ENCODE measurements at regions not wholly inside any gene's neighbourhood (a gene's known extent, or its start where the extent isn't known, plus 50 kb on each side); places are given as distances from the start of the nearest gene placed in this dataset.
"Not testable (repeated sequence)": the region's sequence is repeated elsewhere in the genome, so short reads cannot be mapped to it uniquely, and the experiment has no call there.

DNA sequence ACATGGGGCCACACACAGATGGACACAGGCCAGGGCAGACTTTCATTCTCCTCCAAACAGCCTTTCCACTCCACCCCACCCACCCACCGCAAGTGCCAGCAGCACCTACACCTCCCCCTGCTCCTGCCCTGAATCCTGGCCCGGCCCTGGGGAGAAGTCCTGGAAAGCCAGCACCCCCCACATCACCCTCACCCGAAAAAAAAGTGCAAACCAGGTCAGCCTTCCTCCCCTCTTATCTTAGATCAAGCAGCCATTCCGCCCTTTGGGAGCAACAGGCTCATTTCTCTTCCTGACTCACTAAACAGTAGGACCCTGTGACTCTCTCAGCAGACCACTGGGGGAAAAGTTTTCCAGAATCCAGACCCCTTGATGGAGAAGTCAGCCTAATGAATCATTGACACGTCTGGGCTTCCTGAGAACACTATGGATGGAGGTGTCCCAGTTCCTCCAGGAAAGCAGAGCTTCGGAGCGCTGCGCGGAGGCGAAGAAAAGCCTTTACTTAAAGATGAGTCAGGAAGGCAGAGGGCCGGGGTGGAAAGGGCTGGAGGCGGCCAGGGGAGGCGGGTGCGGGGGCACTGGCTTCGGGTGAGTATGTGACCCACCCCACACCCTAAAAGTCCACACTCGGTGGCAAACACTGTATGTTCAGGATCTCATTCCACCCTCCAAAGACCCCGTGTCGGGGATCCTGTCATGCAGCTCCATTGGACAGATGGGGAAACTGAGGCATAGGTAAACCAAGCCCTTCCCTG is 588.7 kb downstream of the MATN1 start:
- H3K36me3 ChIP-seq (ENCODE audit: control insufficient read depth in 2 of 2, insufficient read depth in 2 of 2, low read length in 2 of 2), result no peaks in the 10 kb centered on the region

GRCh38 chr1:30133414-30134055 is 589.9 kb downstream of the MATN1 start:
- Histone ChIP-seq H3K9me3 (ENCODE audit: control insufficient read depth in 2 of 2, low read length in 2 of 2) (no peaks in the 10 kb centered on the region), H3K27me3 (ENCODE audit: control insufficient read depth in 2 of 2, insufficient read depth in 2 of 2, low read length in 2 of 2) (no peaks in the 10 kb centered on the region), H3K36me3 (ENCODE audit: control insufficient read depth in 2 of 2, insufficient read depth in 2 of 2, low read length in 2 of 2) (no peaks in the 10 kb centered on the region), H3K27ac (ENCODE audit: low read depth in 2 of 2, low read length in 2 of 2) (no peak overlapping the region), H3K9ac (ENCODE audit: low read depth in 1 of 2, low read length in 2 of 2) (no peak overlapping the region), H3K4me3 (ENCODE audit: low read length in 2 of 2) (no peak overlapping the region), H3K4me1 (ENCODE audit: control insufficient read depth in 2 of 2, insufficient read depth in 2 of 2, low read length in 2 of 2) (no peaks in the 10 kb centered on the region)

More for the DNA sequence above, 588.7 kb downstream of the MATN1 start:
- Histone ChIP-seq H3K27me3 (ENCODE audit: control insufficient read depth in 2 of 2, insufficient read depth in 2 of 2, low read length in 2 of 2) (no peaks in the 10 kb centered on the region), H3K9me3 (ENCODE audit: control insufficient read depth in 2 of 2, low read length in 2 of 2) (no peaks in the 10 kb centered on the region), H3K27ac (ENCODE audit: low read depth in 2 of 2, low read length in 2 of 2) (no peak overlapping the region), H3K9ac (ENCODE audit: low read depth in 1 of 2, low read length in 2 of 2) (no peak overlapping the region), H3K4me3 (ENCODE audit: low read length in 2 of 2) (no peak overlapping the region), H3K4me1 (ENCODE audit: control insufficient read depth in 2 of 2, insufficient read depth in 2 of 2, low read length in 2 of 2) (no peaks in the 10 kb centered on the region)

DNA sequence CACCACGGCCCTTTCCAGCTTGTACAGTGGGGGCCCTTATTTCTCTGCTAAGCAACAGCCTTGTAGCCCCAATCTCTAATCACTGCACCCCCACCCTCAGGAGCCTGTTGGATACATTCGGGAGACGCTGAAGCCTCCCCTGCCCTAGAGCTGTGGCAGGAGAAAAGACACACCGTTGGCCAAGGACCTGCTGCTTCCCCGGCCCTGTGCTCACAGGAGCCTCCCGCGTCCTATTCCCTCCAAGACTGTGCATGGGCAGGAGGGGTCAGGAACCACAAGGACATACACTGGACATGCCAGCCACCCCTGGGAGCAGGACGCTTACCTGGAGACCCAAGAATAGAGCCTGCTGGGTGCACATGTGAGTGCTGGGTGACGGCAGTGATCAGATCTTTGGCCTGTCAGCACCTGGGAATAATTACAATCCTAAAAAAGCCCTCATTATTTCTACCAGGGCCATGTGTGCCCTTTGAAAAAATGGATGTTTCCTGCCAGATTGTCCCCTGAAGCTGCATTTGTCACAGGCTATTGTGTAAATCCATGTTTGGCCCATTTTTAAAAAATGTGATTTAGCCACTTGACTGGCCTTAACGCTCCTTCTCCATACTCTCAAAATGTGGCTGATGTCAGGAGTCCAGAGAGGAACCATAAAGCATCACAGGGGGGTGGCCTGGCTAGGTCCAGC is 590.6 kb downstream of the MATN1 start:
- Histone ChIP-seq H3K4me1 (ENCODE audit: control insufficient read depth in 2 of 2, insufficient read depth in 2 of 2, low read length in 2 of 2) (no peaks in the 10 kb centered on the region), H3K36me3 (ENCODE audit: control insufficient read depth in 2 of 2, insufficient read depth in 2 of 2, low read length in 2 of 2) (no peaks in the 10 kb centered on the region), H3K27me3 (ENCODE audit: control insufficient read depth in 2 of 2, insufficient read depth in 2 of 2, low read length in 2 of 2) (no peaks in the 10 kb centered on the region), H3K9me3 (ENCODE audit: control insufficient read depth in 2 of 2, low read length in 2 of 2) (no peaks in the 10 kb centered on the region), H3K27ac (ENCODE audit: low read depth in 2 of 2, low read length in 2 of 2) (no peak overlapping the region), H3K9ac (ENCODE audit: low read depth in 1 of 2, low read length in 2 of 2) (no peak overlapping the region), H3K4me3 (ENCODE audit: low read length in 2 of 2) (no peak overlapping the region)

GRCh38 chr1:30130566-30130965 is 592.8 kb downstream of the MATN1 start:
- not testable (repeated sequence) for H3K27ac ChIP-seq (ENCODE audit: low read depth in 2 of 2, low read length in 2 of 2); H3K27me3 ChIP-seq (ENCODE audit: control insufficient read depth in 2 of 2, insufficient read depth in 2 of 2, low read length in 2 of 2); H3K9me3 ChIP-seq (ENCODE audit: control insufficient read depth in 2 of 2, low read length in 2 of 2); H3K4me1 ChIP-seq (ENCODE audit: control insufficient read depth in 2 of 2, insufficient read depth in 2 of 2, low read length in 2 of 2); H3K4me3 ChIP-seq (ENCODE audit: low read length in 2 of 2); H3K9ac ChIP-seq (ENCODE audit: low read depth in 1 of 2, low read length in 2 of 2); H3K36me3 ChIP-seq (ENCODE audit: control insufficient read depth in 2 of 2, insufficient read depth in 2 of 2, low read length in 2 of 2)

- no peak overlapping the region for H3K4me3 ChIP-seq (ENCODE audit: low read length in 2 of 2)
- H3K9ac ChIP-seq (ENCODE audit: low read depth in 1 of 2, low read length in 2 of 2), result no peak overlapping the region
- peaks cover 0 to 3% of the 10 kb centered on the region in 2 donors for H3K4me1 ChIP-seq (ENCODE audit: control insufficient read depth in 2 of 2, insufficient read depth in 2 of 2, low read length in 2 of 2)
- H3K36me3 ChIP-seq (ENCODE audit: control insufficient read depth in 2 of 2, insufficient read depth in 2 of 2, low read length in 2 of 2), result no peaks in the 10 kb centered on the region
- no peaks in the 10 kb centered on the region for H3K27me3 ChIP-seq (ENCODE audit: control insufficient read depth in 2 of 2, insufficient read depth in 2 of 2, low read length in 2 of 2)
- no peak overlapping the region for H3K27ac ChIP-seq (ENCODE audit: low read depth in 2 of 2, low read length in 2 of 2)
- H3K9me3 ChIP-seq (ENCODE audit: control insufficient read depth in 2 of 2, low read length in 2 of 2), result no peaks in the 10 kb centered on the region
Measured at GRCh38 chr1:30130099-30130498, 593.3 kb downstream of the MATN1 start.

- no peaks in the 10 kb centered on the region for H3K27me3 ChIP-seq (ENCODE audit: control insufficient read depth in 2 of 2, insufficient read depth in 2 of 2, low read length in 2 of 2)
- H3K27ac ChIP-seq (ENCODE audit: low read depth in 2 of 2, low read length in 2 of 2), result no peak overlapping the region
- H3K36me3 ChIP-seq (ENCODE audit: control insufficient read depth in 2 of 2, insufficient read depth in 2 of 2, low read length in 2 of 2), result no peaks in the 10 kb centered on the region
- peaks cover 0 to 3% of the 10 kb centered on the region in 2 donors for H3K4me1 ChIP-seq (ENCODE audit: control insufficient read depth in 2 of 2, insufficient read depth in 2 of 2, low read length in 2 of 2)
- no peak overlapping the region for H3K4me3 ChIP-seq (ENCODE audit: low read length in 2 of 2)
- no peaks in the 10 kb centered on the region for H3K9me3 ChIP-seq (ENCODE audit: control insufficient read depth in 2 of 2, low read length in 2 of 2)
- H3K9ac ChIP-seq (ENCODE audit: low read depth in 1 of 2, low read length in 2 of 2), result no peak overlapping the region
Measured at GRCh38 chr1:30129421-30130055, 593.8 kb downstream of the MATN1 start.

- Histone ChIP-seq H3K4me1 (ENCODE audit: control insufficient read depth in 2 of 2, insufficient read depth in 2 of 2, low read length in 2 of 2) (peaks cover 0 to 3% of the 10 kb centered on the region in 2 donors), H3K4me3 (ENCODE audit: low read length in 2 of 2) (no peak overlapping the region), H3K9ac (ENCODE audit: low read depth in 1 of 2, low read length in 2 of 2) (no peak overlapping the region), H3K9me3 (ENCODE audit: control insufficient read depth in 2 of 2, low read length in 2 of 2) (no peaks in the 10 kb centered on the region), H3K27ac (ENCODE audit: low read depth in 2 of 2, low read length in 2 of 2) (no peak overlapping the region), H3K27me3 (ENCODE audit: control insufficient read depth in 2 of 2, insufficient read depth in 2 of 2, low read length in 2 of 2) (no peaks in the 10 kb centered on the region), H3K36me3 (ENCODE audit: control insufficient read depth in 2 of 2, insufficient read depth in 2 of 2, low read length in 2 of 2) (no peaks in the 10 kb centered on the region)
Measured at GRCh38 chr1:30129001-30129408, 594.4 kb downstream of the MATN1 start.

GRCh38 chr1:30126848-30127247 is 596.5 kb downstream of the MATN1 start:
- Histone ChIP-seq H3K4me1 (ENCODE audit: control insufficient read depth in 2 of 2, insufficient read depth in 2 of 2, low read length in 2 of 2) (peaks cover 0 to 3% of the 10 kb centered on the region in 2 donors), H3K9me3 (ENCODE audit: control insufficient read depth in 2 of 2, low read length in 2 of 2) (no peaks in the 10 kb centered on the region), H3K9ac (ENCODE audit: low read depth in 1 of 2, low read length in 2 of 2) (no peak overlapping the region), H3K27ac (ENCODE audit: low read depth in 2 of 2, low read length in 2 of 2) (no peak overlapping the region), H3K4me3 (ENCODE audit: low read length in 2 of 2) (no peak overlapping the region), H3K27me3 (ENCODE audit: control insufficient read depth in 2 of 2, insufficient read depth in 2 of 2, low read length in 2 of 2) (no peaks in the 10 kb centered on the region), H3K36me3 (ENCODE audit: control insufficient read depth in 2 of 2, insufficient read depth in 2 of 2, low read length in 2 of 2) (no peaks in the 10 kb centered on the region)

DNA sequence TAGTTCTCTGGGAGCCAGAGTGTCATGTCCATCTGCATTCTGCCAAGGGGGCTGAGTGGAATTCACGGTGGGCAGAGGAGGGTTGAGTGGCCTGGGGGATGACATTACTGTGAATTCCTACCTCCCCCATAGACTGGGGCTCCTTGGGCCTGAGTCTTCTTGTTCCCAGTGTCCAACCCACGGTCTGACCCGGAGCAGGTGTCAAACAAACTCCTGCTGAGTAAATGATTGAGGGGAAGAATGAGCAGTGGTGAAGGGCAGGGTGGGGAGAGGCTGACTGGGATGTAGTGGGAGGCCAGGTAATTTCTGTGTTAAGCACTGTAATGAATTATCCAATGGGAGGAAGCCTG is 597.6 kb downstream of the MATN1 start:
- Histone ChIP-seq H3K36me3 (ENCODE audit: control insufficient read depth in 2 of 2, insufficient read depth in 2 of 2, low read length in 2 of 2) (no peaks in the 10 kb centered on the region), H3K4me1 (ENCODE audit: control insufficient read depth in 2 of 2, insufficient read depth in 2 of 2, low read length in 2 of 2) (peaks cover 0 to 3% of the 10 kb centered on the region in 2 donors), H3K9ac (ENCODE audit: low read depth in 1 of 2, low read length in 2 of 2) (no peak overlapping the region), H3K9me3 (ENCODE audit: control insufficient read depth in 2 of 2, low read length in 2 of 2) (no peaks in the 10 kb centered on the region), H3K4me3 (ENCODE audit: low read length in 2 of 2) (no peak overlapping the region), H3K27ac (ENCODE audit: low read depth in 2 of 2, low read length in 2 of 2) (no peak overlapping the region), H3K27me3 (ENCODE audit: control insufficient read depth in 2 of 2, insufficient read depth in 2 of 2, low read length in 2 of 2) (no peaks in the 10 kb centered on the region)

Measured in mucosa of rectum (tissue), 2 donors.